B cell (primary cell): ENCODE measurements at regions not wholly inside any gene's neighbourhood (a gene's known extent, or its start where the extent isn't known, plus 50 kb on each side); places are given as distances from the start of the nearest gene placed in this dataset.

ENCODE experiments used
- ATAC-seq: fragments of 200-7000 bp; cut with Tn5 transposase; one replicate; pipeline ENCODE4 v1.10.0; 2021; ENCODE audit warnings: low read depth, mild to moderate bottlenecking, moderate number of reproducible peaks, moderate library complexity
- CTCF ChIA-PET: fragments of 350-600 bp; sonication (Branson Sonifier 250); formaldehyde crosslinking; loops from one replicate; lab custom pipeline; 2021; ENCODE audit warnings: antibody characterized with exemption, inconsistent platforms; lab: Charles Lee
- POLR2A ChIA-PET: fragments of 350-600 bp; sonication (Branson Sonifier 250); formaldehyde crosslinking; loops from one replicate; lab custom pipeline; 2021; ENCODE audit warnings: antibody characterized with exemption; lab: Charles Lee
- DNase-seq: peaks from one replicate; pipeline ENCODE4 v3.0.0; 2013
- H2AFZ ChIP-seq: 2 replicates; pipeline ENCODE4 v1.6.1; 2012; ENCODE audit warnings: mild to moderate bottlenecking, low read depth, low read length; ENCODE audit not compliant: insufficient read depth, poor library complexity, severe bottlenecking
- H3K27ac ChIP-seq, 2 donors: 1 replicate in 1 of 2; 2 replicates in 1 of 2; pipeline ENCODE4 v1.5.1; 2012 to 2013; ENCODE audit warnings: low read length in 2 of 2, mild to moderate bottlenecking in 2 of 2, moderate library complexity in 1 of 2
- H3K27me3 ChIP-seq, 4 experiments: fragments of 200-600 bp in 1 of 4; sonication (generic) in 1 of 4; replicated peaks in 1 of 4; 1 replicate in 2 of 4; 2 replicates in 2 of 4; pipeline versions ENCODE4 v1.6.1 to v1.7.0; 2013 to 2016; ENCODE audit warnings: low read length in 3 of 4, mild to moderate bottlenecking in 2 of 4, mixed read lengths in 1 of 4, moderate library complexity in 1 of 4; ENCODE audit not compliant: insufficient read depth in 4 of 4, control insufficient read depth in 3 of 4; ENCODE audit errors: control extremely low read depth in 1 of 4
- H3K36me3 ChIP-seq, 2 experiments: replicated peaks in 1 of 2; 1 replicate in 1 of 2; 2 replicates in 1 of 2; pipeline versions ENCODE4 v1.6.1 to v1.7.1; 2013; ENCODE audit warnings: low read length in 1 of 2; ENCODE audit not compliant: insufficient read depth in 2 of 2, control insufficient read depth in 1 of 2; ENCODE audit errors: control extremely low read depth in 1 of 2, extremely low read depth in 1 of 2
- H3K4me1 ChIP-seq, 2 donors: fragments of 200-600 bp in 1 of 2; sonication (generic) in 1 of 2; 1 replicate in 1 of 2; 2 replicates in 1 of 2; pipeline versions ENCODE4 v1.5.1 to v1.6.1; 2013 to 2017; ENCODE audit warnings: low read length in 2 of 2; ENCODE audit not compliant: control insufficient read depth in 2 of 2, insufficient read depth in 2 of 2
- H3K4me2 ChIP-seq: replicated peaks from 2 replicates; pipeline ENCODE3; 2012; ENCODE audit warnings: mild to moderate bottlenecking, low read depth, low read length; ENCODE audit not compliant: poor library complexity, severe bottlenecking
- H3K4me3 ChIP-seq, 5 experiments: fragments of 200-600 bp in 1 of 5; sonication (generic) in 1 of 5; 1 replicate in 3 of 5; 2 replicates in 2 of 5; pipeline versions ENCODE4 v1.5.1 to v1.7.0; 2011 to 2016; ENCODE audit warnings: low read length in 4 of 5, mild to moderate bottlenecking in 4 of 5, low read depth in 2 of 5, control low read depth in 1 of 5, moderate library complexity in 1 of 5; ENCODE audit not compliant: insufficient read depth in 1 of 5; ENCODE audit errors: control extremely low read depth in 1 of 5, extremely low read depth in 1 of 5
- H3K79me2 ChIP-seq: fragments of 200-600 bp; sonication (generic); one replicate; pipeline ENCODE4 v1.6.0; 2016; ENCODE audit warnings: low read length; ENCODE audit not compliant: control insufficient read depth, insufficient read depth
- H3K9ac ChIP-seq: fragments of 200-600 bp; sonication (generic); 2 replicates; pipeline ENCODE4 v1.6.1; 2017; ENCODE audit warnings: mild to moderate bottlenecking, low read length, moderate library complexity
- H3K9me3 ChIP-seq, 3 donors: one replicate each; pipeline versions ENCODE4 v1.6.1 to v1.7.1; 2013; ENCODE audit warnings: low read length in 2 of 3; ENCODE audit not compliant: control insufficient read depth in 2 of 3, insufficient read depth in 1 of 3; ENCODE audit errors: control extremely low read depth in 1 of 3
- H4K20me1 ChIP-seq: 2 replicates; pipeline ENCODE4 v1.6.0; 2012; ENCODE audit warnings: mild to moderate bottlenecking, low read length; ENCODE audit not compliant: insufficient read depth, control insufficient read depth, poor library complexity, severe bottlenecking
- H3K27ac Mint-ChIP-seq: one replicate; pipeline ENCODE4 v1.8.0; 2021; ENCODE audit warnings: mixed read lengths
- H3K27me3 Mint-ChIP-seq: one replicate; pipeline ENCODE4 v1.8.0; 2021; ENCODE audit warnings: mixed read lengths
- H3K4me1 Mint-ChIP-seq: one replicate; pipeline ENCODE4 v1.8.0; 2021; ENCODE audit warnings: mixed read lengths
- H3K4me3 Mint-ChIP-seq: one replicate; pipeline ENCODE4 v1.8.0; 2021; ENCODE audit warnings: mixed read lengths
- H3K9me3 Mint-ChIP-seq: one replicate; pipeline ENCODE4 v1.8.0; 2022; ENCODE audit warnings: mixed read lengths; ENCODE audit not compliant: insufficient read depth
- EZH2 ChIP-seq: IDR thresholded peaks from 2 replicates; pipeline ENCODE4 v1.6.1; 2012; ENCODE audit warnings: borderline replicate concordance, low read depth, mild to moderate bottlenecking, moderate library complexity, low read length; ENCODE audit not compliant: insufficient read depth, poor library complexity, severe bottlenecking
- WGBS: methylation state at CpG from one replicate; pipeline ENCODE4 v1.1.5; 2013; ENCODE audit warnings: missing lambda C conversion rate; ENCODE audit not compliant: insufficient coverage; 5-methylcytosine and 5-hydroxymethylcytosine counted together
- intact Hi-C: fragments of 100-400 bp; cut with micrococcal nuclease; formaldehyde crosslinking; loops from one replicate; pipeline ENCODE4 v1.10.0; 2022
- TF ChIP-seq, protein P1 (sequence below): fragments of 200-600 bp; IDR thresholded peaks from one replicate; pipeline ENCODE4 v1.8.0; 2022; ENCODE audit warnings: antibody characterized with exemption, mild to moderate bottlenecking

DNA sequence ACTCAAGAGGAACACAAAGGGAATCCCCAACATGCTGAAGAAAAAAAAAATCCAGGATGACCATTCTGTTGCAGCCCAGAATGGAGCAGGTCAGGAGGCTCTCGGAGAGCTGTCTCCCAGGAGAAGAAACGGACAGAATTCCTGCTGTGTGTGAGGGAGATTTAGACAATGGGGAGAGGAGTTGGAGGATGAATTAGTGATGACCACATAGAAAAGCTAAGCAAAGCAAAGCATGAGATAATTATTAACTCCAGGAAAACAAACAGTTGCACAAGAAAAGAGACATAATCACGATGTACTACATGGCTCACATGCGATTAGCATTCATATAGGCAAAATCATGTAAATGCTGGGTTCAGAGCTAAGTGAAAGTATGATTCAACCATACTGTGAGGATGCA is 61.1 kb upstream of the SMYD2 start:
- ChIA-PET CTCF (interaction anchor here (0.7 to 2.0 kb wide), 3 partner anchors 10 to 108 kb away, joined by 3 to 7 read pairs (median 4); no protein-coding TSS in a partner anchor), POLR2A (no interaction called here)
- ATAC-seq = no peak
- H3K4me3 ChIP-seq = no peak overlapping the region
- no peaks in the 10 kb centered on the region for H3K36me3 ChIP-seq
- H3K4me3 Mint-ChIP-seq = no peak overlapping the region
- no peak for TF ChIP-seq EZH2
- TF ChIP-seq, protein P1, sequence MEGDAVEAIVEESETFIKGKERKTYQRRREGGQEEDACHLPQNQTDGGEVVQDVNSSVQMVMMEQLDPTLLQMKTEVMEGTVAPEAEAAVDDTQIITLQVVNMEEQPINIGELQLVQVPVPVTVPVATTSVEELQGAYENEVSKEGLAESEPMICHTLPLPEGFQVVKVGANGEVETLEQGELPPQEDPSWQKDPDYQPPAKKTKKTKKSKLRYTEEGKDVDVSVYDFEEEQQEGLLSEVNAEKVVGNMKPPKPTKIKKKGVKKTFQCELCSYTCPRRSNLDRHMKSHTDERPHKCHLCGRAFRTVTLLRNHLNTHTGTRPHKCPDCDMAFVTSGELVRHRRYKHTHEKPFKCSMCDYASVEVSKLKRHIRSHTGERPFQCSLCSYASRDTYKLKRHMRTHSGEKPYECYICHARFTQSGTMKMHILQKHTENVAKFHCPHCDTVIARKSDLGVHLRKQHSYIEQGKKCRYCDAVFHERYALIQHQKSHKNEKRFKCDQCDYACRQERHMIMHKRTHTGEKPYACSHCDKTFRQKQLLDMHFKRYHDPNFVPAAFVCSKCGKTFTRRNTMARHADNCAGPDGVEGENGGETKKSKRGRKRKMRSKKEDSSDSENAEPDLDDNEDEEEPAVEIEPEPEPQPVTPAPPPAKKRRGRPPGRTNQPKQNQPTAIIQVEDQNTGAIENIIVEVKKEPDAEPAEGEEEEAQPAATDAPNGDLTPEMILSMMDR = no peak
- DNase-seq = no peak
- intact Hi-C loops = no loop called here
- H2AFZ ChIP-seq = no peak overlapping the region
- 83% methylated on average over 1 of the region's 4 CpGs for WGBS
- H3K27ac Mint-ChIP-seq = no peak overlapping the region
- H4K20me1 ChIP-seq = no peaks in the 10 kb centered on the region
- H3K27me3 Mint-ChIP-seq = peaks cover 37% of the 10 kb centered on the region
- peaks cover 2% of the 10 kb centered on the region for H3K4me1 Mint-ChIP-seq
- H3K4me2 ChIP-seq = no peak overlapping the region
- H3K9ac ChIP-seq = no peak overlapping the region
- H3K27ac ChIP-seq = no peak overlapping the region
- no peaks in the 10 kb centered on the region for H3K4me1 ChIP-seq
- H3K9me3 Mint-ChIP-seq = no peaks in the 10 kb centered on the region
- H3K27me3 ChIP-seq = peaks cover 0 to 10% (median 5%) of the 10 kb centered on the region in 4 experiments
- H3K9me3 ChIP-seq = no peaks in the 10 kb centered on the region
- no peaks in the 10 kb centered on the region for H3K79me2 ChIP-seq

DNA sequence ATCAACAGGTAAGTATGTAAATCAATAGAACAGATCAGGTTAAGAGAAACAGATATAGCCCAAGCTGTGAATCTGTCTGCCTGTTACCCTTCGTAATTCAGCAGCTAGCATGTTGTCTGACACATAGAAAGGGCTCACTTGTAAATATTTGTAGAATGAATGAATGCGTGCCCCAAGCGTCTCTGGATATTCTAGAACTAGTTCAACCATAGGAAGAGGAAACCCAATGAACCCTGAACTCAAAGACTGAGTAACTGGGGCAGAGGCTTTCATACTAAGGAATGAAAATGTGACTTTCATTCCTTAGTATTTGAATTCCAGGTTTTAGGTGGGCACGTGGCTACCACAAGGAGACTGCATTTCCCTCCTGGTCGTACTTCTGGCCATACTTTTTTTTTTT is 60.1 kb upstream of the SMYD2 start:
- no peak overlapping the region for H3K4me3 Mint-ChIP-seq
- Histone ChIP-seq H3K27ac (no peak overlapping the region), H3K9me3 (no peaks in the 10 kb centered on the region), H4K20me1 (no peaks in the 10 kb centered on the region), H3K4me3 (no peak overlapping the region), H2AFZ (no peak overlapping the region), H3K79me2 (no peaks in the 10 kb centered on the region), H3K4me1 (no peaks in the 10 kb centered on the region), H3K4me2 (no peak overlapping the region), H3K36me3 (no peaks in the 10 kb centered on the region), H3K9ac (no peak overlapping the region), H3K27me3 (peaks cover 0 to 10% (median 5%) of the 10 kb centered on the region in 4 experiments)
- TF ChIP-seq, protein P1 = no peak
- no peak for TF ChIP-seq EZH2
- H3K27me3 Mint-ChIP-seq = peaks cover 33% of the 10 kb centered on the region
- no peak overlapping the region for H3K27ac Mint-ChIP-seq
- DNase-seq = no peak
- ChIA-PET POLR2A (no interaction called here), CTCF (interaction anchor here (0.7 to 2.0 kb wide), 2 partner anchors 11 to 41 kb away, joined by 3 to 7 read pairs; no protein-coding TSS in a partner anchor)
- WGBS = 100% methylated on average over 3 of the region's 5 CpGs
- H3K4me1 Mint-ChIP-seq = peaks cover 2% of the 10 kb centered on the region
- ATAC-seq = no peak
- intact Hi-C loops = no loop called here
- H3K9me3 Mint-ChIP-seq = no peaks in the 10 kb centered on the region
